ENCODE measurements at regions not wholly inside any gene's neighbourhood (a gene's known extent, or its start where the extent isn't known, plus 50 kb on each side); places are given as distances from the start of the nearest gene placed in this dataset.

GRCh38 chr4:101500742-101501141 is 153.4 kb upstream of the PPP3CA start:
- TF ChIP-seq POLR2A (IDR thresholded peaks at IDR 0.05; ENCODE audit: low read depth, low read length) (no peak), POLR2AphosphoS5 (IDR thresholded peaks at IDR 0.05; ENCODE audit: low read depth, low read length) (no peak), TAF1 (IDR thresholded peaks at IDR 0.05; ENCODE audit: borderline replicate concordance, low read depth, low read length) (no peak)

All from GM12892 (cell line).